ENCODE measurements at regions not wholly inside any gene's neighbourhood (a gene's known extent, or its start where the extent isn't known, plus 50 kb on each side); places are given as distances from the start of the nearest gene placed in this dataset.

DNA sequence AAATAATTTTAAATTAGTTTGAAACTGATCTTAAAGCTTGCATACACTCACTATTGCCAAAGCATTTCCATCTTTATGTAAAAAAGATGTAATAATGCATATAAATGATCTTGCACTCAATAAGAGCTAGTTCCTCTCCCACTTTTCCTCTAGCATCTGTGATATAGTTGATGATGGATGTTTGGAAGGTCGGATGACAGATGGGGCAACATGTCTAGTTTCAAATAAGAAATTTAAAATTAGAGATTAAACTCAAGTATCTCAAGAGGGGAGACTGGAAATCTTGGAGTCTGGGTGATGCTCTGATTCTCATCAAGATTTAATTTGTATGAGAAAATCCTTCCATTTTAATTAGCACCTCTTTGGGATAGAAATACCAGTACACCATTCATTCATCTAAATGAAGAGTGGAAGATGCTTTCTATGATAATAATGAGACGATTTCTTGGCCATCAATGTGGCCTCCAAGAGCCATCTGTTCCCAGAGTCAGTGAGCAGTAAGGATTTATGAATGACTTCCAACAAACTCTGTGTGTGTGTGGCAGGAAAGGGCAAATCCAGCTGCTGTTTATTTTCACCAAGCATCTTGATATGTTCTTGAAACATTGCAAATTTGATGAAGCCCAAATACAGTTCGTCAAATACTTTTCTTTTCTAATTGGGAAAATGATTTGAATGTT is 616.3 kb upstream of the CDH8 start:
- no peak for DNase-seq
- Mint-ChIP-seq H3K36me3 (ENCODE audit: low read depth) (no peaks in the 10 kb centered on the region), H3K9me3 (peaks cover 61% of the 10 kb centered on the region), H3K27me3 (ENCODE audit: insufficient read depth) (no peaks in the 10 kb centered on the region), H3K27ac (no peak overlapping the region), H3K4me3 (no peak overlapping the region), H3K4me1 (ENCODE audit: low read depth) (no peaks in the 10 kb centered on the region)
- TF ChIP-seq CTCF (IDR thresholded peaks at IDR 0.05), result no peak

GRCh38 chr16:62648256-62648655 is 612.0 kb upstream of the CDH8 start:
- Mint-ChIP-seq H3K9me3 (peaks cover 59% of the 10 kb centered on the region), H3K4me3 (no peak overlapping the region), H3K27ac (no peak overlapping the region), H3K4me1 (ENCODE audit: low read depth) (no peaks in the 10 kb centered on the region), H3K36me3 (ENCODE audit: low read depth) (no peaks in the 10 kb centered on the region), H3K27me3 (ENCODE audit: insufficient read depth) (no peaks in the 10 kb centered on the region)
- no peak for DNase-seq
- no peak for TF ChIP-seq CTCF (IDR thresholded peaks at IDR 0.05)

DNA sequence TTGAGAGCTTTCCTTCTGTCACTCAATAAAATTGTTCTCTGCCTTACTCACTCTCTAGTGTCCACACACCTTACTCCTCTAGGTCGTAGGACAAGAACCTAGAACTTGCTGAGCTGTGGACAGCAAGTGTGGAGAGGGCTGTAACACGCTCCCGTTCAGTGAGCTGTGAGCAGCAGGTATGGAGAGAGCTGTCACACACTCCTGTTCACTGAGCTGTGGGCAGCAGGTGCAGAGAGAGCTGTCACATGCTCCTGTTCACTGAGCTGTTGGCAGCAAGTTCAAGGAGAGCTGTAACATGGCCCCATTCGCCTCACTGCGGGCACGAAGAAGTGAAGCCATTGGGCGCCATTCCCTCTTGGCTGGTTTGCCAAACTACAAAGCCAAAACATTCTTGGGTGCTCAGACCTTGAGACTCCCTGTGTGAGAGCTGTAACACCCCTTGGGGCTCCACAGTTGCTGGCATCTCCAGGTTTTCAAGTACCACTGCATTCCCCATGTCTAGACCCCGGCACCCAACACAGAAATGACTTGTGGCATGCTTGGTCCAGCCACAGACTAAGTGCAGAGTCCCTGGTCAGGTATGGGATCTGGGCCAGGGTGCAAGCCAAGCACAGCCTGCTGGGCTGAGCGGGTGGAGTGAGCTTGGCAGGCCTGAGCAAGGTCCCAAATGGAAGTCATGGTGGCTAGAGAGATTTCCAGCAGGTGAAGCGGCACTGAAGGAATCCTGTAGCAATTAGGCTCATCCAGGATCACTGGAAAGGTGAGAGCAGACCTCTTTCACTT is 608.0 kb upstream of the CDH8 start:
- H3K9me3 Mint-ChIP-seq, result peaks cover 43% of the 10 kb centered on the region
- TF ChIP-seq CTCF (IDR thresholded peaks at IDR 0.05), result no peak
- no peaks in the 10 kb centered on the region for H3K36me3 Mint-ChIP-seq (ENCODE audit: low read depth)
- no peak overlapping the region for H3K27ac Mint-ChIP-seq
- H3K4me1 Mint-ChIP-seq (ENCODE audit: low read depth), result no peaks in the 10 kb centered on the region
- no peaks in the 10 kb centered on the region for H3K27me3 Mint-ChIP-seq (ENCODE audit: insufficient read depth)
- no peak for DNase-seq
- no peak overlapping the region for H3K4me3 Mint-ChIP-seq

GRCh38 chr16:62642677-62643076 is 606.4 kb upstream of the CDH8 start:
- DNase-seq, result no peak
- no peak overlapping the region for H3K27ac Mint-ChIP-seq
- H3K4me3 Mint-ChIP-seq, result no peak overlapping the region
- H3K27me3 Mint-ChIP-seq (ENCODE audit: insufficient read depth), result no peaks in the 10 kb centered on the region
- no peaks in the 10 kb centered on the region for H3K4me1 Mint-ChIP-seq (ENCODE audit: low read depth)
- H3K36me3 Mint-ChIP-seq (ENCODE audit: low read depth), result no peaks in the 10 kb centered on the region
- no peak for TF ChIP-seq CTCF (IDR thresholded peaks at IDR 0.05)
- peaks cover 29% of the 10 kb centered on the region for H3K9me3 Mint-ChIP-seq

DNA sequence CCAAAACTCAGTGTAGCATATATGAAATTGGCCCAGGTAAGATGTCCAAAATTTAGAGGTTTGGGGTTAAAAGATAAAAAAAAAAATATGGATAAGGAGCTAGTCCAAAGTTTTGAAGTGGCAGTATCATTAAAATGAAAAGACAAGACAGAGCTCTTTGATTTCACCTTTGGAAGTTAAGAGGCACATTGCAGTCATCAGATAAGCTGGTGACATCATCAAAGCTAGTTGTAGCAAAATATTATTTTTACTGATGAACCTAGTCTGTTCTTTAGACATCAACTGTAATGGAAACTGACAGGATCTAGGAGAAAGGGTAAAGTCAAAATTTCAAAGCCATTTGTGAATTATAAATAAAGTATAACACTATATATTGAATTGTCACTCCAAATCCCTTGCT is 603.7 kb upstream of the CDH8 start:
- Mint-ChIP-seq H3K27ac (no peak overlapping the region), H3K4me1 (ENCODE audit: low read depth) (no peaks in the 10 kb centered on the region), H3K27me3 (ENCODE audit: insufficient read depth) (no peaks in the 10 kb centered on the region), H3K4me3 (no peak overlapping the region), H3K9me3 (peaks cover 25% of the 10 kb centered on the region), H3K36me3 (ENCODE audit: low read depth) (no peaks in the 10 kb centered on the region; the same call in 1 of the 2 replicates)
- TF ChIP-seq CTCF (IDR thresholded peaks at IDR 0.05), result no peak
- no peak for DNase-seq

All from HFFc6 (cell line).